GM18498 (cell line): ENCODE measurements at regions not wholly inside any gene's neighbourhood (a gene's known extent, or its start where the extent isn't known, plus 50 kb on each side); places are given as distances from the start of the nearest gene placed in this dataset.

Experiments
- ATAC-seq: cut with Tn5 transposase; IDR thresholded peaks from one replicate; pipeline ENCODE4 v1.9.1; 2021; ENCODE audit warnings: mild to moderate bottlenecking, moderate library complexity; ENCODE audit not compliant: unreplicated experiment

DNA sequence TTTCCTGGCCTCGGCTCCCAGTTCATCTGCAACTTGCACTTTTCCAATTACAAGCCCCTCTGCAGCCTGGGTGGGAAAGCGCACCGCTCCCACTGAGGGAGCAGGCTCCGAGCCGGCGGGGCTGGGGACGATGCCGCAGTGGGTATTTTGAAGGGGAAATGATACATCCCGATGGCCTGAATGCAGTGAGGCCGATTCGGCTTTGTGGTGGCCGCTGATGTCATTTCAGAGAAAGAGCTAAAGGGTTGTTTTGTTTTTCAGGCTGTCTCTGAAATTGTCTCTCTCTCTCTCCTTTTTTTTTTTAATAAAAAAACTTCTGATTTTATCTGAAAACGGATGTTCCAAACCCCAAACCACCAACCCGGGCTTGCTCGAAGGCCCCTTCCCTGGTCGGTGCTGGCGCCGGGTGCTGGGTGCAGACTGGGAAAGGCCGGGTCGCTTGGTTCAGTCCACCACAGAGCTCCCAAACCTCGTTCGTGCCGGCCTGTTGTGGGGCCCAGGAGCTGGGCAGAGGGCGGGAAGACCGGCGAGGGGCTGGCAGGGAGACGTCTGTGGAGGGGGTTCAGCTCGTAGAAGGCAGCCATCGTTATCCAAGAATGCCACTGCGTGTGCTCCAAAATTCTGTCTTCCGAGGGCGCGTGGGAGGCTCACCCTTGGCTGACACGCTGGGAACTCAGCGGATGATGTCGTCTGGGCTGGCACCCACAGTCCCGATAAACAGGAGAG is 102.8 kb downstream of the FOXL1 start:
- ATAC-seq: no peak

DNA sequence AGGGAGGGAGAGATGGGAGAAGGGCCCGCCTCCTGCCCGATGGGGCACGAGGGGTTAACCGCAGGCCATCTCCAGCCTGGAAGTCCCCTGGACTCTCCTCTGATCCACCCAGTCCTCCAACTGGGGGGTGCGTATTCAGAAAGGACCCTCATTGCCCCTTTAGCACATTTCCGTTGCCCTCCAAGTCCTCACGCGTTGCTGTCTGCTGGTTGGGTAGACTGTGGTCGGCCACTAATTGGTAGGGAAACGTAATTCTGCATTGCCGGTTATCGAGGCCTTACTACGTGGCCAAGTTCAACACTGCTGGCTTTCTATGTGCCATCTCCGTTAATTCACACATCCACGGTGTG is 103.4 kb downstream of the FOXL1 start:
- no peak for ATAC-seq

DNA sequence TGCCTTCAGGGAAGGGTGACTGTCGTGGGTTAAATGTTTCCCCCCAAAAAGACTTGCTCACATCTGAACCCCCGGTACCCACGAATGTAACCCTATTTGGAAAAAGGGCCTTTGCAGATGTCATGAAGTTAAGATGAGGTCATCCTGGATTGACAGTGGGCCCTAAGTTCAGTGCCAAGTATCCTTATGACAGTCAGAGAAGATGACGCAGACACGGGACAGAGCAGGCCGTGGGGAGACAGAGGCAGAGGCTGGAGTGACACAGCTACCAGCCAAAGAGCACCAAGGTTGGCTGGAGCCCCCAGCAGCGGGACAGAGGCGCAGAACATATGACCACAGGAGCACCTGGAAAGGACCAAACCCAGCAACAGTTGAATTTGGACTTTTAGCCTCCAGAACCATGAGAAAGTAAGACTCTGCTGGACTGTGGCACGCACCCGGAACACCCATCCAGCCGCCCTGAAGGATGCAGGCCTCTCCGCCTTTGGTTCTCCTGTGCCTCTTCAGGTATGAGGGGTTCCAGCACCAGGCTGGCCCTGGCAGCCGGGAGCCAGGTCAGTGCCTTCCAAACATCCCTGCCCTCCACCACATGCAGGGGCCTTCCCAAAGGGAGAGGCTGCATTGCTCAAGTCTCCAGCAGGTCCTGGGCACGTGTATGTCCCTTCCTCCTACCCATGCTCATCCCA is 104.0 kb downstream of the FOXL1 start:
- ATAC-seq: no peak

DNA sequence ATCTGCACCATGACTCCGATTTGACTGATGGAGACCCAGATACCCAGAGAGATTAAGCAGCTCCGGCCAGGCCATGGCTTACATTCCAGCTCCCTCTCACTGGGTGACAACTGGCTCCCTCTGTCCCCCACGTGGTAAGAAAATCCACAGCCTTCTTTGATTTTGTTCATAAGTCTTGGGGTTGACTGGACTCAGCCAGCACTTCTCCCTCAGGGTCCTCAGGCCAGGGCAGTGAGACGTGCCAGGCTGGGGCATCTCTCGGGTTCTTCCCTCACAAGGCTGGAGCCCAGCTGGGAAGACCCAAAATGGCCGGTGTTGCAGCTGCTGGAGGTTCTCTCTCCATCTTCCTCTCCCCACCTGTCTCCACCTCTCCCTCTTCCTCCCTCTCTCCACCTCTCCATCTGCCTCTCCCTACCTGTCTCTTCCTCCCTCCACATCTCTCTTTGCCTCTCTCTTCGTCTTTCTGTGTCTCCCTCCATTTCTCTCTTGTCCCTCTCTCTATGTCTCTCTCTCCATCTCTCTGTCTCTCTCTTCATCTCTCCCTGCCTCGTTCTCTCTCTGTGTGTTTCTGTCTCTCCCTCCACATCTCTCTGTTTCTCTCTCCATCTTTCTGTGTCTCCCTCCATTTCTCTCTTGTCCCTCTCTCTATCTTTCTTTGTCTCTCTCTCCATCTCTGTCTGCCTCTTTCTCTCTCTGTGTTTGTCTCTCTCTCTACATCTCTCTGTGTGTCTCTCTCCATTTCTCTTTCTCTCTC is 105.3 kb downstream of the FOXL1 start:
- ATAC-seq: no peak

DNA sequence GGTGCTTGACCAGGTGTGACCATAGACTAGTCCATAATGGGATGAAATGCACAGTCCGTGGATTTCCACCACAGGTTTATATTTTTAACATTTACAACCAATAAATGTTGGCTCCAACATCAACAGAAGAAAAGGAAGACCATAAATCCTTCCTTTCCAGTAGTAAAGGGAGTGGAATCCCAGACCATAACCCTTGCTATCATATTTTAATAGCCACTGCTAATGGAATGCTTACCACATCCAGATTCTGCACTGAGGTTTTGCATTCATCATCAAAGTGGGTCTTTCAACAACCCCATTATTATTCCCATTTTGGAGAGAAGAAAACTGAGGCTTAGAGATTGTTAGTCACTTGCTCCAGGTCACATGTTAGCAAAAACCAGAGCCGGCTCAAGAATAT is 106.7 kb downstream of the FOXL1 start:
- ATAC-seq: no peak

DNA sequence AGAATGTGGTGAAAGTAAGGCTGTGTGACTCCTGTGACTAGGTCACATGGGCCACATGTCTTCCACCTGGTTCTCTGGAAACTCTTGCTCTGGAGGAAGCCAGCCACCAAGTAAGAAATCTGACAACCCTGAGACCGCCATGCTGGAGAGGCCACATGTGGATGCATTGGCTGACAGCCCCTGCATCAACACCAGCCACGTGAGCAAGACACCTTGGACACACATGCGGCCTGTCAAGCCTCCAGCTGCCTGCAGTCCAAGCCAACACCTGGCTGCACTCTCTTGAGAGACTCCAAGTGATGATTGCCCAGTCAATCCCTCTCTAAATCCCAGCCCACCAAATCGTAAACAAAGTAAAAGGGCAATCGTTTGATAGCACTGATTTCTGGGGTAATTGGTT is 112.6 kb downstream of the FOXL1 start:
- no peak for ATAC-seq

DNA sequence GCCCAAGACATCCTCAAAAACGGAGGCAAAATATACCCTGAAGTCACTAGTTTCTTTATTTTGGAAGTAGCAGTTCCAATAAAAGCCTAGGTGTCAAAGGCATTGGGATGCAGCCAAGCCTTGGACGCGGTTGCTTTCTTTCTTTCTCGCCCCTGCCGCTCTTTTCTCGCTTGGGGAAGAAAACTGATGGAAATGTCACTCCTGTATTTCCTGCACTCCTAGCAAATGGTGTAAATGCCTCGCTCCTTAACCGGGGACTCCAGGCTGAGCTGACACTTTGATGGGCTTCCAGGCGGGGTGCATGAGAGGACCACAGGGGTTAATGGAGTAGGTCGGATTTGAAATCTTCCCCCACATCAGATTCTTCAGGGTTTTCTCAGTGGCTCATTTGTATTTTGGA is 114.1 kb downstream of the FOXL1 start:
- no peak for ATAC-seq

DNA sequence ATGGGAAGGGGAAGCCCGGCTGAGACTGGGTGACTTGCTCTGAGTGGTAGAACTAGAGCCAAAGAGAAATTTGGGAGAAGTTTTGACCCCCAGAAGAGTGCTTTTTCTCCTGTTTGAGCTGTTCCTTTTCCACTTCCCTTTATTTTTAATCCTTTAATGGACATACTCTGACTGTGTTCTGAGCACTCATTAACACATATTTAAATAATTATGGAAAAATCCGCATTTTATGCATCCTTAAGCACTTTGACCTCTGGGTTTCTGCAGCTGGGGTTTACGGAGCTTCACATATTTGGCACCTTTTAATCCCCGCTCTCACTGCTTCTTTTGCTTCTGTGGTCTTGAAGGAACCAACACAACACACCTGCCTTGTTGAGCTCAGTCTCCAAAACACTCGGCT is 114.7 kb downstream of the FOXL1 start:
- no peak for ATAC-seq

DNA sequence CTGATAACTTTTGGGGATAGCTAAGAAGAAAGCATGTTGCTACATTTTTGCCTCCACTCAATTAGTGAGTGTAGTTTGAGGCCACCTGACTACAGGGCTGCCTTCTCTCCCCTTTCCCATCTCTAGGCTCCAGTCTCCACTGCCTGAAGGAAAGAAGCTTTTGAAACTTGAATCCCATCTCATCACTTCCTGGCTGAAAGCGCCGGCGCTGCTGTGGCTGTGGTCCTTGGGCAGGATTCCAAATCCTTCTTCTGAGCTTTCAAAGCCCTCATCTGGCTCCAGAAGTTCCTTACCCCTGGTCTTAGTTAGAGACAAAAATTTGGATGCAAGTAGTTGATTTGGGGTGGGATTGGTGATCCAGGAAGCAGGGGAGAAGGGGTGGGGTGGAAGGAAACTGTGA is 119.4 kb downstream of the FOXL1 start:
- ATAC-seq: no peak

DNA sequence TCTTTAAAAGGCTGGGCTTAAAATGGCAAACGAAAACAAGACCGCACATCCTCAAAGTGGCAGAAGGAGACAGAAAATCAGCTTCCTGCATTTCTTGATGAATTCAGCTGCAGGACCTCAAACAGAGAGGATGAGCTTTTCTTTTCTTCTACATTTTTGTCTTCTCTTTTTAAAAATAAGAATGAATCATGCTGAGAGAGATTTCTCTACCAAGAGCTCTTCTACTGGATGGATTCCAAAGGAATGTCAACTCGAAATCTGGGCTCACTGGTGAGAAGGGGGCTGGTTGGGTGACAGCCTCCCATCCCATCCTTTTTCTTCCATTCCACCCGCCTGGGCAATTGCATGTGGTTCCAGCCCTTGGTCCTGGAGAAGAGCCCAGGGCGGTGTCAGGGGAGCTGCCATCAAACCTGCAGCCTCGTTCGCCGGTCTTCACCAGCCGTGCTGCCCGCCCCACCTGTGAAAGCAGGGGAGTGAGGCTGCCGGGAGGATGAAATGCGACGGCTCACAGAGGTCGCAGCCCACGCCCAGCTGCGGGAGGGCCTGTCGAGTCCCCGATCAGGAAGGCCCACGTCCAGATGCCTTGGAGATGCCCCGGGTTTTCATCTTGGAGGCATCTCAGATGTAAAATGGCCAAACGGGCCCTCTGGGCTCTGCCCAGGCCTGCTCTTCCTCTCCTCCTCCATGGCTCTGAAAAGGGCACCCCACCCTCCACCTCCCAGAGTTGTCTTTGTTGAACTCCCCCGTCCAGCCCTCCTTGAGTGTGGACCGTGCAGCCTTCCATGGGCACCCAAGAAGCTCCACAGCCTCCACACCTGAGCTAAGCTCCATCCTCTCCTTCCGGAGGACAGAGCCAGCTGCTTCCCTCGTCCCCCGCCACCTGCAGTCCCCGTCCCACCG is 121.9 kb downstream of the FOXL1 start:
- ATAC-seq: no peak

DNA sequence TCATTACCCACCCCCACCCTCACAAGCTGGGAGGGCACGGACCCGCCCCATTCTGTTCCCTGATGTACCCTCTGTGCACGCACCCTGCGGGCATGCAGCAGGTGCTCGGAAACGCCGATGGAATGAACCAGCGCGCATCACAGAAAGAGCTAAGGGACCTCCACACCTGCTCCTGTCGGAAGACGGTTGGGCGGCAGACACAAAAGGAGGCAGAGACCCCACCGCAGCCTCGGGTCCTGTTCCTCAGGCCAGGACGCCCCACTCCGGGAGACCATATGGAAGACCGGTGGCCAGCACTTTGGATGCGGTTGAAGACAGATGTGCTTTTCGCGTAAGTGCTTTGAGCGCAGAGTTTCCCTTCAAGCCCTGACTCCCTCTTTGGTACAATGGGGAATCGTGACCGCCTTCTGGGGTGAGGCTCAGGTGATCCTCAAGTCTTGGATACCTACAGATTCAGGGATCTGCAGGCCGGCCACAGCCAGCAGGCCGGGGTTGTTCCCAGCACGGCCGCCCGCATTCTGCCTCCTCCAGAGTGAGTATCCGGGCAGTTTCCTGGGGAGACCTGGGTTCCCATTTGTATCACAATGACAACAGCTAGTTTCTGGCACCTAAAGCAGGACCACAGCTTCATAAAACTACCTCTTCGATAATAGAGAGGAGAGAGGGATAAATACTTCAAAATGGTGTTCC is 123.1 kb downstream of the FOXL1 start:
- no peak for ATAC-seq

DNA sequence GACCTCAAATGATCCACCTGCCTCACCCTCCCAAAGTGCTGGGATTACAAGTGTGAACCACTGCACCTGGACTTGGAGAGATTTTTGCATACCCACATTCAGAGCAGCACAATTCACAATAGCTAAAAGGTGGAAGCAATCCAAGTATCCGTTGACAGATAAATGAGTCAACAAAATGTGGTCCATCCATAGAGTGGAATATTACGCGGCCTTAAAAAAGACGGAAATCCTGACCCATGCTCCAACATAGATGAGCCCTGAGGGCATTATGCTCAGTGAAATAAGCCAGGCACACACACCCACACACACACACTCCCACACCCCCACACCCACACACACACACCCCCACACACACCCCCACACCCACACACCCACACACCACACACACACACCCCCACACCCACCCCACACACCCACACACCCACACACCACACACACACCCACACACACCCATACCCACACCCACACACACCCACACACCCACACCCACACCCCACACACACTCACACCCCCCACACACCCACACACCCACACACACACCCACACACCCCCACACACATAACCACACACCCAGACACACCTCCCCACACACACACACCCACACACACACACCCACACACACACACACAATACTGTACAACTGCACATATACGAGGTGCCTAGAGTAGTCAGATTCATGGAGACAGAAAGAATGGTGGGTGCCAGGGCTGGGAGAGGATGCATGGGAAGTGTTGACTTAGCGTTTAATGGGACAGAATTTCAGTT is 124.7 kb downstream of the FOXL1 start:
- no peak for ATAC-seq

DNA sequence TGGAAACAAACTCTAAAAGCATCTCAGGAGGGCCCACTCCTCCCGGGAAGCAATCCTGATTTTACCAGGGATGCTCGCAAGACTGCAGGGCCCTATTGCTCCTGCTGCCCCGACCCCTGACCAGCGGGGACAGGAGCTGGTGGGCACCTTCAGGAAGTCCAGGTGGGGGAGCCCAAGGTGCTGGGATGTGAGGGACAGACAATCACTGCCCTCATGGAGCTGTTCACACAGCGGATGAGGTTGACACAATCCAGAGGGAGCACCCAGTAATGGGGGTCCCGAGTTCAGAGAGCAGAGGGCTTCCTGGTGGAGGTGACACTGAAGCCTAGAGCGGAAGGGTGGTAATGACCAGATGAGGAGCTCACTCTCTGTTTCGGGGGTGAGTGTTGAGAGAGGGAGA is 126.2 kb downstream of the FOXL1 start:
- no peak for ATAC-seq

DNA sequence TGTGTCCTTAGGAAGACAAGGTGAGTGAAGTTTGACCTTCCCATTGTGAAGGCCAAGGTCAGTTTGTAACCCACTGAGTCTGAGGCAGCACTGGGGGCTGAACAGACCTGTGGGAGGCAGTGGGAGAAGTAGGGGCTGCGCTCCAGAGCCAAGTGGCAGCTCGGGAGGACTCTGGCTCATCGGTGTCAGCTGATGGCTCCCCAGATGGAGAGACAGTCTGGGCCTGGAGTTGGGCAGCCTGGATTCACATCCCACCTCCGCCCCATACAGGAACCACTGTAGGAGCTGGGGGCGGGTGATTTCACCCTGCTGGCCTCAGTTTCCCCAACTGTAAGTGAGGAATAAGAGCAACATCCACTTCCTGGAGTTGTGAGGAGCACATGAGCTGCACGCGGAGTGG is 128.4 kb downstream of the FOXL1 start:
- no peak for ATAC-seq

DNA sequence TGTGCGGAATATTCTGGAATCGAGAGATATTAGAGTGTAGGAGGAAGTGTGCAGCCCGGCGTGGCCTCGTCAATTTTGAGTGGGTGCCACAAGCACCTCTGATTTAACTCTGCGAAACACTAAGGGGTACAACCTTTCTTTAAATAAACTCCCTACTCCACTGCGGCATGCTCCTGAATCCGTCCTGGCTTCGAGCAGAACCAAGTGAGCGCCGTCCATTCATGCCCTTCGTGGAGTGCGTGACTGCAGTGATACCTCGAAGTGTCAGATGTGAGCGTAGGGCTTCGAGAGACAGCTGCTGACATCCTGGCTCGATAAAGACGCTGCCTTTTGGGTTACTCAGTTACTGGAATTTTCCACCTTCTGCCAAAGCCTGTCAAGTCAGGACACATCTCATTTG is 128.8 kb downstream of the FOXL1 start:
- ATAC-seq: no peak

DNA sequence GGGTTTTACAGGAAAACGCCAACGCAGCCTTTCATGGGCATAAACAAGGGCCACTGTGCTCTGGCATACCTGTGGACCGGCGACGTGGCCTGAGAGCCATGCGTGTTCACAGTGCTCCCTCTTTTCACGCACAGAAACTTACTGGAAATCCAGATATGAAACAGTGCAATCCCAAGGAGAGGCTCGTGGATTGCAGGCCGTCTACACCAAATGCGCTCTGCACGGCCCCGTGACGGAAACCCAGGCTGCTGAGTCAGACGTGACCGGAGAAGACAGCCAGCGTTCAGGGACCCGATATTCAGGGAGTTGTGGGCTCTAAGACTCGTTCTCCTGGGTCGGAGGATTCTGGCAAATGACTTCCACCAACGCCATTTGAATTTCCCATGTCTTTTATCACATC is 129.2 kb downstream of the FOXL1 start:
- no peak for ATAC-seq

DNA sequence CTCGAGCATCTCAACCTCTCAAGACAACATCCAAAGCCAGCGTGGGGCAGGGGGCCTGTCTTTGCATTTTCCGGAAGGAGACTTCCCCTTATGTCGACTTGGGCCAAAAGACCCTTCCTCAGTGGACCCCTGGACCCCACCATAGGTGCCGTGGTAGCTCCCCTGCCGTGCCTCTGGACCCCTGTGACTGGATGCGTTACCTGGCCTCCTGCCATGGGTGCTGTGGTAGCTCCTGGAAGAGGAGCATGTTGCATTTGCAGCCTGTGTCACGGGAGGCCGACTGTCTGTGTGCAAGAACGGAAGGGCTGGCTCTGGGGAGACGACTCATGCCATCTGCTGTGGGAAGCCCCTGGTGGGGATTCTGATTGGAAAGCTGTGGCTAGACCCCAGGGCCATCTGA is 130.1 kb downstream of the FOXL1 start:
- no peak for ATAC-seq

DNA sequence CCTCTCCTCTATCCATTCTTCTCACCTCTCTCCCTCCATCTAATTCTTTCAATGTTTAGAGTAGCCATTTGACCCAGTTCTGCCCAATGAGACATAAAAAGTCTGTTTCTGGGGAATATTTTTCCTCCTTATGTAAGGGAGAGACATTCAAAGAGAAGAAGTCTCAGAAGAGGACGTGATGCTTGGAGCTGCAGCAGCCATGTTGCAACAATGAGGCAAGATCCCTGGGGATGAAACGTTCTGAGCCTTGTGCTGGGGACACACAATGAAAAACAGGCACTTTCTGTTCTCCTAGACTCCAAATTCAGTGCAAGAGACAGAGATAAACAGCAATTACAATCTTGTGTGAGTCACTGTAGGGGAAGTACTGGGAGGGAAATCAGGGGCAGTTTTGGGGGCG is 130.8 kb downstream of the FOXL1 start:
- ATAC-seq: no peak

DNA sequence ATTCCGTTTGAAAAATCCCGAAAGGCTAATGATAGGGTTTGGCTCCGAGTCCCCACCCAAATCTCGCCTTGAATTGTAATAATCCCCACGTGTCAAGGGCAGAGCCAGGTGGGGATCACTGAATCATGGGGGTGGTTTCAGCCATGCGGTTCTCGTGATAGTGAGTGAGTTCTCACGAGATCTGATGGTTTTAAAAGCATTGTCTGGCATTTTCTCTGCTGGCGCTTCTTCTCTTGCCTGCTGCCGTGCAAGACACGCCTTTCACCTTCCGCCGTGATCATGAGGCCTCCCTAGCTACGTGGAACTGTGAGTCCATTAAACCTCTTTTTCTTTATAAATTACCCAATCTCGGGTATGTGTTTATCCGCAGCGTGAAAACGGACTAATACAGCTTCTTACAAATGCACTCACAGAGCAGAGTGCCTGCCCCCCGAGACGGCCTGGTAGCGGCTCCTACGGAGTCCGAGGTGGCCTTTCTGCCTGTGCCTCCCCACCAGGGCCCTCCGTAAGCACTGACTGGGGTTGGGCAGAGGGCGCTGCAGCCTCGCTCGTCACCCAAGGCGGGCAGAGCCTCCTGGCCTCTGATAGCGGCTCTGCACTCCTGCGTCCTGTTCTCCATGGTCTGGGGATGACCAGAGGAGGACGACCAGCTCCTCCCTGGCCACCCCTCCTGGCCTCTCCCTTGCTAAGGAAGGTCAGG is 131.7 kb downstream of the FOXL1 start:
- no peak for ATAC-seq
